Testis (tissue), 2 donors: ENCODE measurements at regions not wholly inside any gene's neighbourhood (a gene's known extent, or its start where the extent isn't known, plus 50 kb on each side); places are given as distances from the start of the nearest gene placed in this dataset.
"Not testable (repeated sequence)": the region's sequence is repeated elsewhere in the genome, so short reads cannot be mapped to it uniquely, and the experiment has no call there.

ENCODE experiments used
- DNase-seq: peaks from one replicate; pipeline ENCODE4 v3.0.0-alpha.2; 2019
- H3K27ac ChIP-seq, 2 donors: fragments of 200-600 bp; sonication (generic); one replicate each; pipeline ENCODE4 v1.5.1; 2019
- H3K27me3 ChIP-seq: fragments of 200-600 bp; sonication (generic); one replicate; pipeline ENCODE4 v1.5.1; 2019
- H3K36me3 ChIP-seq: fragments of 200-600 bp; sonication (generic); one replicate; pipeline ENCODE4 v1.5.1; 2017; ENCODE audit warnings: low read depth; ENCODE audit errors: missing control alignments
- H3K4me1 ChIP-seq: fragments of 200-600 bp; sonication (generic); one replicate; pipeline ENCODE4 v1.5.1; 2019
- H3K4me3 ChIP-seq, 2 donors: fragments of 200-600 bp; sonication (generic); one replicate each; pipeline ENCODE4 v1.5.1; 2017 to 2019
- H3K9me3 ChIP-seq: fragments of 200-600 bp; sonication (generic); one replicate; pipeline ENCODE4 v1.5.1; 2017
- POLR2A ChIP-seq: fragments of 450-650 bp; IDR thresholded peaks from one replicate; pipeline ENCODE4 v1.6.1; 2017; ENCODE audit warnings: antibody characterized with exemption, mild to moderate bottlenecking, moderate library complexity
- WGBS, 2 donors: methylation state at CpG; one replicate each; pipeline ENCODE4 v1.1.5; 2018; 5-methylcytosine and 5-hydroxymethylcytosine counted together
- intact Hi-C: fragments of 100-400 bp; cut with DNase I; formaldehyde crosslinking; loops from one replicate; pipeline ENCODE4 v1.15.1; 2023; ENCODE audit warnings: low total_unique reads
- TF ChIP-seq, protein P1 (sequence below), 3 experiments: fragments of 450-650 bp in 2 of 3; fragments of 200-600 bp in 1 of 3; sonication (generic) in 1 of 3; IDR thresholded peaks; one replicate each; pipeline ENCODE4 v1.5.1; 2016 to 2019; ENCODE audit warnings: antibody characterized with exemption in 3 of 3, mild to moderate bottlenecking in 2 of 3, moderate library complexity in 1 of 3

DNA sequence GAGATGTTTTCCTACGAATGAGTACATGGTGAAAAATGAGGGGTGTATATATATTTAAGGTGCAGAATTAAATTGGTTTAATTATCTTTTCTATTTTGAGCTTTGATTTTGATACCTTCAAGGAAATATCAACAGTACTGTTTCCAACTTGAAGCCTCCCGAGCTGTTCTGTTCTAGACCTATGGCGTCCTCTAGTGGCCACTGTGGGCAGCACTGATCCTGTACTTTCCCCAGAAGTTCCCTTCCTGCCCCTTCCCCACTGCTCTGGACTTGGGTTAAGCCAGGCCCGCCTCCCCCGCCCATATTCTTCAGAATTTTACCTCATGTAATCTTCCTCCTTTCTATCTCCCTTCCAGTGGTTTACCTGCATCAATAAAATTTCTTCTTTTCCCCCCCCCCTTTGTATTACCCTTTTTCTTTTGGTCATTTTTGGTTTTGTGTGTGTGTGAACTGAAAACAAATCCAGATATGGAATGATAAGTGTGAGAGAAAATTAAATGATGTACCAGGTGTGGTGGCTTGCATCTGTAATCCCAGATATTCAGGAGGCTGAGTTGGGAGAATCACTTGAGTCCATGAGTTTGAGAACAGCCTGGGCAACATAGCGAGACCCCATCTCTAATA is 1643.5 kb downstream of the TP53TG3F start:
- no peak for TF ChIP-seq POLR2A
- TF ChIP-seq, protein P1, sequence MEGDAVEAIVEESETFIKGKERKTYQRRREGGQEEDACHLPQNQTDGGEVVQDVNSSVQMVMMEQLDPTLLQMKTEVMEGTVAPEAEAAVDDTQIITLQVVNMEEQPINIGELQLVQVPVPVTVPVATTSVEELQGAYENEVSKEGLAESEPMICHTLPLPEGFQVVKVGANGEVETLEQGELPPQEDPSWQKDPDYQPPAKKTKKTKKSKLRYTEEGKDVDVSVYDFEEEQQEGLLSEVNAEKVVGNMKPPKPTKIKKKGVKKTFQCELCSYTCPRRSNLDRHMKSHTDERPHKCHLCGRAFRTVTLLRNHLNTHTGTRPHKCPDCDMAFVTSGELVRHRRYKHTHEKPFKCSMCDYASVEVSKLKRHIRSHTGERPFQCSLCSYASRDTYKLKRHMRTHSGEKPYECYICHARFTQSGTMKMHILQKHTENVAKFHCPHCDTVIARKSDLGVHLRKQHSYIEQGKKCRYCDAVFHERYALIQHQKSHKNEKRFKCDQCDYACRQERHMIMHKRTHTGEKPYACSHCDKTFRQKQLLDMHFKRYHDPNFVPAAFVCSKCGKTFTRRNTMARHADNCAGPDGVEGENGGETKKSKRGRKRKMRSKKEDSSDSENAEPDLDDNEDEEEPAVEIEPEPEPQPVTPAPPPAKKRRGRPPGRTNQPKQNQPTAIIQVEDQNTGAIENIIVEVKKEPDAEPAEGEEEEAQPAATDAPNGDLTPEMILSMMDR (IDR thresholded peaks at IDR 0.05): peak; percentile 25 to 70 (median 39)

DNA sequence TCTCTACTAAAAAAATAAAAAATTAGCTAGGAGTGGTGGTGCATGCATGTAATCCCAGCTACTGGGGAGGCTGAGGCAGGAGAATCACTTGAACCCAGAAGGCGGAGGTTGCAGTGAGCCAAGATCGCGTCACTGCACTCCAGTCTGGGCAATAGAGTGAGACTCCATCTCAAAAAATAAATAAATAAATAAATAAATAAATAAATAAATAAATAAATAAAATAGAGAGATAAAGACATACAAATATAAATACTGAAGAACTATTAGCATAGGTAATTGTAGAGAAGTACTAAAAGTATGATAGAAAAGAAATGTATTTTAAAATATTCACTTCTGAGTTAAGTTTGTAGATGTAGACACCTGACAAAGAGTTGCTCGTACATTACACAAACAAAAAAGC is 1652.4 kb downstream of the TP53TG3F start:
- H3K4me3 ChIP-seq, H3K9me3 ChIP-seq, H3K36me3 ChIP-seq, H3K27ac ChIP-seq, H3K27me3 ChIP-seq, DNase-seq, H3K4me1 ChIP-seq, intact Hi-C loops: not testable (repeated sequence)
- 76 to 84% methylated on average over 4 of the region's 4 CpGs for WGBS, 2 donors

More for the DNA sequence above, 1643.5 kb downstream of the TP53TG3F start:
- intact Hi-C loops: no loop called here
- no peaks in the 10 kb centered on the region for H3K4me1 ChIP-seq
- 24 to 26% methylated on average over 6 of the region's 6 CpGs for WGBS, 2 donors
- H3K27ac ChIP-seq: no peak overlapping the region
- no peaks in the 10 kb centered on the region for H3K36me3 ChIP-seq
- peak; percentile 75 for DNase-seq
- no peaks in the 10 kb centered on the region for H3K9me3 ChIP-seq
- no peaks in the 10 kb centered on the region for H3K27me3 ChIP-seq
- no peak overlapping the region for H3K4me3 ChIP-seq

DNA sequence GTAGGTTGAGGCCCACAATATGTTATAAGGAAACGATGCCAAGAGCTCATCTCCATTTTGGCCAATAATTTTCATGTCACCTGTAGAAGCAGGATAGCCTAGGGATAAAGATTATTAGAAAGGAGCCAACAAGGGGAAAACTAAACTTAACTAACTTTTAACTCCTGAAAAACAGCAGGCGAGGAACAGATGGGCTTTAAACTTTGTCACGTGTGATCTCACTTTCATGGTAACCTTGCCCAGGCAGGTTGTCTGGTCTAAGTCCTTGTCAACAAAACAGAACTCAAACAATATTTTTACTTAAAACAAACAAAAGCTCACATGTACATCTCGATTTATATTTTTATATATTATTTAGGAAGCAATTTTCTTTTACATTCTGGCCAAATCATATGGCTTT is 1672.0 kb downstream of the TP53TG3F start:
- no peaks in the 10 kb centered on the region for H3K4me1 ChIP-seq
- TF ChIP-seq POLR2A: no peak
- intact Hi-C loops: no loop called here
- 57 to 61% methylated on average over 4 of the region's 4 CpGs for WGBS, 2 donors
- no peaks in the 10 kb centered on the region for H3K9me3 ChIP-seq
- no peaks in the 10 kb centered on the region for H3K36me3 ChIP-seq
- no peak overlapping the region for H3K4me3 ChIP-seq
- H3K27ac ChIP-seq: no peak overlapping the region
- no peak for DNase-seq
- no peaks in the 10 kb centered on the region for H3K27me3 ChIP-seq

DNA sequence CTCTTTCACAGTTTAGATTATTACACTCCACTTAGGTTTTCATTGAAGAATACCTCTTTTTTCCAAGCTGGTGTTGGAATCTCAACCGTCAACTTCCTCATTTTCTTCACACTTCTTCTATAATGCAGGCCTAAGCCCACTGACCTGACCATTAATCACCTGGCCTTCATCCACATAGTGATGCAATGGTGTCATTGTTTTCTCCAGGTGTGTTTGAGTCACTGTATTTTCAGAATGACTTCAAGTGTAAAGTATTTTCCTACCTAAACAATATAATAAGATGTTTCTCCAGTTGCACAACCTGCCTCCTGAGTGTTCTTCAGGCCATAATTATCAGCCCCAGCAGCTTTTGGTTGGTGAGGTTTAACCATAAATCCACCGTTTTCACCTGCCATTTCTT is 1675.1 kb downstream of the TP53TG3F start:
- DNase-seq: no peak
- intact Hi-C loops: no loop called here
- Histone ChIP-seq H3K4me1 (no peaks in the 10 kb centered on the region), H3K36me3 (no peaks in the 10 kb centered on the region), H3K27ac (no peak overlapping the region), H3K4me3 (no peak overlapping the region), H3K27me3 (no peaks in the 10 kb centered on the region), H3K9me3 (no peaks in the 10 kb centered on the region)
- TF ChIP-seq, protein P1 (IDR thresholded peaks at IDR 0.05): no peak
- TF ChIP-seq POLR2A: no peak
- WGBS, 2 donors: 40 to 43% methylated on average over 2 of the region's 2 CpGs

DNA sequence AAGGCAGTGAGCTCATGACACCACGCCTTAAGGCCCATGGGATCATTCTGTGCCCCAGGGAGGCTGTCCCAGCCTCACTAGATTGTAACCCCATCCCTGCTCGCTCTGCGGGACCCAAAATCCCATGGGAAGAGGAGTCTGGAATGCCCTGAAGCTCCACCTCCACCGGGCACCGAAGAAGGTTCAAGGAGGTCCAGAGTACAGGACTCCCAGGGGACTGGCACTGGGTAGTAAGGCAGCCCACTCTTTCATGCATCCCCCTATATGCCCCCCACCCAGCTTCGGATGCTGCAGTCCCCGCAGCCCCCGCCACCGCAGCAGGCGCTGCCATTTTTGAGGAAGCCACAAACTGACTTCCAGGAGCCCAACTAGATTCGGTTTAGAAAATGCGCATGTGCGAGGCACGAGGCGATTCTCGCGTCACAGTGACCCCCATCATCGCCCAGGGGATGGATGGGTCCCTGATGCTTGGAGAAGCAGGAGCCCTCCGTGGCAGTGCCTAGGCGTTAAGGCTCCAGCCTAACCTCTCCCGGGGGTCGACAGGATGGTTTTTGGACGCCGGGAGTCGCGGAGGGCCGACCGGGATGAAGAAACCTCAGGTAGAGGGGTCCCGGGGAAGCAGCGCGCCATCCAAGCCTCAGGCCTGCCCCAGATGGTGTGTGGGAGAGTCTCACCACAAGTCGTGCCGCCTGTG is 1681.0 kb downstream of the TP53TG3F start:
- Histone ChIP-seq H3K4me1 (no peaks in the 10 kb centered on the region), H3K4me3 (peak overlapping the region; percentile 9 to 36), H3K27me3 (no peaks in the 10 kb centered on the region), H3K36me3 (no peaks in the 10 kb centered on the region), H3K27ac (no peak overlapping the region), H3K9me3 (no peaks in the 10 kb centered on the region)
- no peak for DNase-seq
- TF ChIP-seq, protein P1 (IDR thresholded peaks at IDR 0.05): no peak
- no peak for TF ChIP-seq POLR2A
- WGBS, 2 donors: 70 to 87% methylated on average over 14 to 33 of the region's 33 CpGs
- intact Hi-C loops: no loop called here
